ENCODE measurements at regions not wholly inside any gene's neighbourhood (a gene's known extent, or its start where the extent isn't known, plus 50 kb on each side); places are given as distances from the start of the nearest gene placed in this dataset.

- Histone ChIP-seq H3K27me3 (no peaks in the 10 kb centered on the region), H3K9me3 (no peaks in the 10 kb centered on the region), H3K4me1 (peaks cover 0 to 21% (median 11%) of the 10 kb centered on the region in 4 donors), H3K27ac (replicated peaks in 1 of 4) (no peak overlapping the region), H3K4me3 (no peak overlapping the region), H3K36me3 (no peaks in the 10 kb centered on the region)
- no peak for DNase-seq (ENCODE audit: extremely low spot score)
- intact Hi-C loops (cut with DNase I) = loop anchor here (5.0 kb wide), 1 partner anchor 48 kb away; no protein-coding TSS in a partner anchor
- TF ChIP-seq EP300 (IDR thresholded peaks at IDR 0.05) (no peak), POLR2AphosphoS5 (IDR thresholded peaks at IDR 0.05) (no peak), POLR2A (IDR thresholded peaks at IDR 0.05; ENCODE audit: low read depth) (no peak), CTCF (IDR thresholded peaks at IDR 0.05) (no peak)
- WGBS = 32% methylated on average over 4 of the region's 4 CpGs
Observed at GRCh38 chr9:86749894-86750255, 197.4 kb downstream of the GAS1 start.

GRCh38 chr9:86749161-86749893, 198.0 kb downstream of the GAS1 start:
- 41% methylated on average over 2 of the region's 2 CpGs for WGBS
- DNase-seq (ENCODE audit: extremely low spot score) = no peak
- no peak overlapping the region for H3K27ac ChIP-seq (replicated peaks in 1 of 4)
- H3K4me3 ChIP-seq = no peak overlapping the region
- H3K9me3 ChIP-seq = no peaks in the 10 kb centered on the region
- intact Hi-C loops (cut with DNase I) = no loop called here
- H3K27me3 ChIP-seq = no peaks in the 10 kb centered on the region
- TF ChIP-seq CTCF (IDR thresholded peaks at IDR 0.05) (no peak), EP300 (IDR thresholded peaks at IDR 0.05) (no peak), POLR2A (IDR thresholded peaks at IDR 0.05; ENCODE audit: low read depth) (no peak), POLR2AphosphoS5 (IDR thresholded peaks at IDR 0.05) (no peak)
- H3K36me3 ChIP-seq = no peaks in the 10 kb centered on the region
- H3K4me1 ChIP-seq = peaks cover 0 to 21% (median 8%) of the 10 kb centered on the region in 4 donors

- TF ChIP-seq POLR2A (IDR thresholded peaks at IDR 0.05; ENCODE audit: low read depth) = no peak
- TF ChIP-seq EP300 (IDR thresholded peaks at IDR 0.05) = no peak
- TF ChIP-seq POLR2AphosphoS5 (IDR thresholded peaks at IDR 0.05) = no peak
- TF ChIP-seq CTCF (IDR thresholded peaks at IDR 0.05) = no peak
- no peaks in the 10 kb centered on the region for H3K9me3 ChIP-seq
- no peaks in the 10 kb centered on the region for H3K36me3 ChIP-seq
- DNase-seq (ENCODE audit: extremely low spot score) = no peak
- no peak overlapping the region for H3K4me3 ChIP-seq
- no peak overlapping the region for H3K27ac ChIP-seq (replicated peaks in 1 of 4)
- peaks cover 0 to 21% (median 8%) of the 10 kb centered on the region in 4 donors for H3K4me1 ChIP-seq
- H3K27me3 ChIP-seq = no peaks in the 10 kb centered on the region
- WGBS = 56% methylated on average over 2 of the region's 2 CpGs
- intact Hi-C loops (cut with DNase I) = no loop called here
Observed at GRCh38 chr9:86747711-86748110, 199.6 kb downstream of the GAS1 start.

- Histone ChIP-seq H3K4me1 (no peaks in the 10 kb centered on the region), H3K27me3 (no peaks in the 10 kb centered on the region), H3K4me3 (no peak overlapping the region), H3K27ac (replicated peaks in 1 of 4) (no peak overlapping the region), H3K9me3 (no peaks in the 10 kb centered on the region), H3K36me3 (no peaks in the 10 kb centered on the region)
- TF ChIP-seq CTCF (IDR thresholded peaks at IDR 0.05) (no peak), POLR2AphosphoS5 (IDR thresholded peaks at IDR 0.05) (no peak), EP300 (IDR thresholded peaks at IDR 0.05) (no peak), POLR2A (IDR thresholded peaks at IDR 0.05; ENCODE audit: low read depth) (no peak)
- no peak for DNase-seq (ENCODE audit: extremely low spot score)
- intact Hi-C loops (cut with DNase I) = no loop called here
- WGBS = 72% methylated on average over 8 of the region's 8 CpGs
Observed at GRCh38 chr9:86741311-86742208, 205.7 kb downstream of the GAS1 start.

Measured in esophagus muscularis mucosa (tissue), 4 donors.